ENCODE measurements at regions not wholly inside any gene's neighbourhood (a gene's known extent, or its start where the extent isn't known, plus 50 kb on each side); places are given as distances from the start of the nearest gene placed in this dataset.
"Not testable (repeated sequence)": the region's sequence is repeated elsewhere in the genome, so short reads cannot be mapped to it uniquely, and the experiment has no call there.

GRCh38 chr13:87986639-87987250, 315.6 kb downstream of the SLITRK5 start:
- no peak for DNase-seq

- no peak for DNase-seq
These were observed 326.9 kb downstream of the SLITRK5 start for GRCh38 chr13:87998081-87998480.

GRCh38 chr13:87999240-87999700, 328.1 kb downstream of the SLITRK5 start:
- DNase-seq, result no peak

- DNase-seq, result no peak
These were observed 328.6 kb downstream of the SLITRK5 start for GRCh38 chr13:87999788-88000187.

- DNase-seq, result no peak
These were observed 329.1 kb downstream of the SLITRK5 start for GRCh38 chr13:88000239-88000638.

GRCh38 chr13:88000787-88001186, 329.6 kb downstream of the SLITRK5 start:
- no peak for DNase-seq

GRCh38 chr13:88005188-88005587, 334.0 kb downstream of the SLITRK5 start:
- DNase-seq, result no peak

GRCh38 chr13:88014527-88014926, 343.4 kb downstream of the SLITRK5 start:
- DNase-seq, result no peak

- no peak for DNase-seq
These were observed 351.4 kb downstream of the SLITRK5 start for GRCh38 chr13:88022431-88023208.

GRCh38 chr13:88026241-88026640, 355.1 kb downstream of the SLITRK5 start:
- DNase-seq, result no peak

GRCh38 chr13:88031980-88032559, 360.9 kb downstream of the SLITRK5 start:
- no peak for DNase-seq

GRCh38 chr13:88036205-88036604, 365.0 kb downstream of the SLITRK5 start:
- DNase-seq, result not testable (repeated sequence)

GRCh38 chr13:88042489-88042888, 371.3 kb downstream of the SLITRK5 start:
- DNase-seq, result no peak

GRCh38 chr13:88051746-88052482, 380.7 kb downstream of the SLITRK5 start:
- no peak for DNase-seq

GRCh38 chr13:88063741-88064140, 392.6 kb downstream of the SLITRK5 start:
- no peak for DNase-seq

GRCh38 chr13:88066847-88067246, 395.7 kb downstream of the SLITRK5 start:
- DNase-seq, result no peak

- no peak for DNase-seq
These were observed 397.1 kb downstream of the SLITRK5 start for GRCh38 chr13:88068316-88068715.

- DNase-seq, result no peak
These were observed 397.8 kb downstream of the SLITRK5 start for GRCh38 chr13:88068975-88069374.

- DNase-seq, result no peak
These were observed 400.2 kb downstream of the SLITRK5 start for GRCh38 chr13:88071371-88071770.

GRCh38 chr13:88074794-88075510, 403.8 kb downstream of the SLITRK5 start:
- DNase-seq, result no peak

- no peak for DNase-seq
These were observed 413.9 kb downstream of the SLITRK5 start for GRCh38 chr13:88085036-88085435.

GRCh38 chr13:88086577-88086976, 415.4 kb downstream of the SLITRK5 start:
- DNase-seq, result no peak

GRCh38 chr13:88097541-88097940, 426.4 kb downstream of the SLITRK5 start:
- no peak for DNase-seq

All from DMS79 treated with DMSO at 0.1 percent for 48 hours (cell line).